GM03348 (cell line): ENCODE measurements at regions not wholly inside any gene's neighbourhood (a gene's known extent, or its start where the extent isn't known, plus 50 kb on each side); places are given as distances from the start of the nearest gene placed in this dataset.

Experiments
- DNase-seq: peaks from one replicate; pipeline ENCODE4 v3.0.0; 2012; ENCODE audit warnings: low spot score

DNA sequence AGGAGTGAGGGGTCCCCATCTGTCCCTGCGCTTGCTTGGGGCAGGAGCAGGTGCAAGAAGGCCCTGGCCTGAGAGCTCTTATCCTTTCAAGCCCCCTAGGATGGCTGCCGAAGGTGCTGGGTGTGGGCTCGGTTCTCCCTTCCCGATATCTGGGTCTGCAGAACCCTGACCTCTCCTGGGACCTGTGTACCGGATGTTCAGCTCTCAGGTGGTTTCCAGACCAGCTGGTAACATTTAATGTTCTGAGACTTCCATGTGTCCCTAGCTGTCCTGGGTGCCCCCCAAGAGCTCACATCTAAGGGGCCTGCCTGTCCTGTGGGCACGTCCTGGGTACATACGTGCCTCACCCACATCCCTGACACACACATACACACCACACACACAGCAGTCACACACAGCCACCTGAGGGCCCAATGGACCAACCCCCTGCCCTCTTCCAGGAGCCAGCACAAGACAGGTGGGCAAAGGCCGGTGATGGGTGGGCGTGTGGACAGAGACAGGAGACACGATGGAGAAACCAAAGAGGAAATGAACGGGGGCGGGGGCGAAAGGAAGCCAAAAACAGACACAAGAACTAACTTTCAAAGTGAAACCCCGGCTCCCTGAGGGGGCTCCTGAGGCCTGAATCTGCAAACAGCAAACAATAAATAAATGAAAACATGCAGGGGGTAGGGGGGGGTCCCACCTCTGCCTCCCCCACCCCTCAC, 124.3 kb downstream of the PTPRS start:
- no peak for DNase-seq

DNA sequence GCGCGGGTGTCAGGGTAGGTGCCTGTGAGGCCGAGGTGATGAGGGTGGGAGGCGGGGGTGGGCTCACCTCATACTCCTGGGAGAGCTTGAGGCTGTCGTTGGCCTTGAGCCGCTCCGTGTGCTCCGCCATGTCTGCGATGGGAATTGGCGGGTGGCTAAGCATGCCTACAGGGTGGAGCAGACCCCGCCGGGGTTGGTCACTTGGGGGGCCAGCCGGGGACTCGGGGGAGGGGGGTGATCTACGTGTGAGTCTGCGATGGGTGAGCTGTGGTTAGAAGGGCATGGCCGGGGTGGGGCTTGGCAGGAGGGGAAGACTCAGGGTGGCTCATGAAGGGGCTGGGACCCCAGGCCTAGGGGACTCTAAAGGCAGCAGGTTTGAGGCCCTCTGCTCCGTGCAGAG, 125.2 kb downstream of the PTPRS start:
- no peak for DNase-seq

DNA sequence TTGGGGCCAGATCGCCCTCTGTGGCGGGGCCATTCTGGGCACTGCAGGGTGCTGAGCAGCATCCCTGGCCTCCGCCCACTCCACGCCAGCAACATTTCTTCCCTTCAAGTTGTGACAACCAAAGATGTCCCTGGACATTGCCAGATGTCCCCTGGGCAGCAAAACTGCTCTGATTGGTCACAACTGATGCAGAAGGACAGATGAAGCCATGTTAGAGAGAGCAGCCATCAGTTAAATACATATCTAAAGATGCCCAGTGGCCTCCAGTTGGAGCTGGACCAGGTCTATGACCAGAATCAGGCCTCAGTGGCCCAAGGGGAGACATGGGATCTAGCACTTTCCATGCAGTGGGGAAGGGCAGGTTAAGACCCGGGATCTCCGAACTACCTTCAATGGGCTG, 125.7 kb downstream of the PTPRS start:
- DNase-seq = no peak

DNA sequence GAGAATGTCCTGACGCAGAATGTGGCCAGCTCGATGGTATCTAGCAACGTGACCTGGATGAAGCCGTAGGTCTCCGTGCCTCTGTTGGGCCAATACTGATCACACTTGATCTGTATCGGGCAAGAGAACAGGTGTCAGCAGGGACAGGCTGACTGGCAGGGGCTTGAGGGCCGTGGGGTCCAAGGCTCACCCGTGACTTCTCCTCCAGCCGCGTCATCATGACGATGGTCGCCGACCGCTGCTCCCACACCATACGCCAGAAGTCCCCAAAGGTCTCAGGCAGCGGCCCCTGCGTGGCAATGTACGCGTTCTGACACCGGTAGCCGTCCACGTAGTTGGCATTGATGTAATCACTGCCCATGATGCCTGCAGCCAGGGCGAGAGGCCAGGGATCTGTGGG, 126.2 kb downstream of the PTPRS start:
- DNase-seq = no peak

DNA sequence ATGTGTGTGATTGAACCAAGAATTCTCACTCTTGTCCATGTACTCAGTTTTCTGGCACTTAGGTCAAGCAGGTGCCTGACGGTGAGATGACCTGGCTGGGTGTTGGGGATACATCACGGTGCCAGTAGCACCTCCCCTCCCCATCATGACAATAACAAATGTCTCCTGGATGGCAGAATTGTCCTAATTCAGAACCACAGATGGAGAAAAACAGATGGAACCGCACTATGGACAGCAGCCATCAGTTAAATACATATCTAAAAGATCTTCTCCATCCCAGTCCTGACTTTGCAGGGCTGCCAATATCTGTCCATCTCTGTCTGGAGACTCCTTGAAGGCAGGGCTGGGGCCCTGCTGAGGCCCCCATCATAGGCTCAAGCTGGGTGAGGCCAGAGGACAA, 126.9 kb downstream of the PTPRS start:
- DNase-seq = no peak

DNA sequence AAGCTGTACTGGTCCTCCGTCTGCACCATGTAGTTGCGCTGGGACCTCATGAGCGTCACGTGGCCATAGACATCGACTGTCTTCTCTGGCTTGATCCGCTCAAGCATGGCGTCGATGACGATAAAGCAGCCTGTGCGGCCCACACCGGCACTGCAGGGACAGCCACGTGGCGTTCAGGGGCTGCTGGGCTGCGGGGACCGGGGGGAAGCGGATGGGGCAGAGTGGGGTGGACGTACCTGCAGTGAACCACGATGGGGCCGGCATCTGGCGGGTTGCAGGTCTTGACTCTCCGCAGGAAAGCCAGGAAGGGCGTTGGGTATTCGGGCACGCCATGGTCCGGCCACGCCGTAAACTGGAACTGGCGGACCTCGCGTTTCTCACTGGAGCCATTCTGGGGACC, 128.5 kb downstream of the PTPRS start:
- DNase-seq = no peak

DNA sequence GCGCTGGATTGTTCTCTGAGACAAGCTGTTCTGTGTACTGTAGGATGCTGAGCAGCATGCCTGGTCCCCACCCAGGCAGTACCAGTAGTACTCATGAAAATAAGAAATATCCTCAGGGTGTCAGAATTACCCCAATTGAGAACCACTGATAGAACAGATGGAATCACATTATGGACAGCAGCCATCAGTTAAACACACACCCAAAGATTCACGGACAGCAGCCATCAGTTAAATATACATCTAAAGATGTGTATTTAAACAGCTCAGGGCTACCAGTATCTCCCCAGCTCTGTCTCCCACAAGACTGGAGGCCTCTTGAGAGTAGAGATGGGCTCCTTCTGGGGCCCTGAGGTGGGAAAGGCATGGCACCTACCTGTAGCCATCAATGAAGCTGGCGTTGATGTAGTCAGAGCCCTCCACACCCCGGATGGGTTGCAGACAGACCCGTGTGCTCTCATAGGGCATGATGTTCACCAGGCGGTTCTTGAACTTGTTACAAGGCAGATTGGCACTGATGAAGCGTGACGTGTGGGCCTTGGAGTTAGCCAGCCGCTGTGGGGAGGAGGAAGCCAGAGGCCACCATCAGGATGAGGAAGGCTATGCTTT, 129.3 kb downstream of the PTPRS start:
- no peak for DNase-seq

DNA sequence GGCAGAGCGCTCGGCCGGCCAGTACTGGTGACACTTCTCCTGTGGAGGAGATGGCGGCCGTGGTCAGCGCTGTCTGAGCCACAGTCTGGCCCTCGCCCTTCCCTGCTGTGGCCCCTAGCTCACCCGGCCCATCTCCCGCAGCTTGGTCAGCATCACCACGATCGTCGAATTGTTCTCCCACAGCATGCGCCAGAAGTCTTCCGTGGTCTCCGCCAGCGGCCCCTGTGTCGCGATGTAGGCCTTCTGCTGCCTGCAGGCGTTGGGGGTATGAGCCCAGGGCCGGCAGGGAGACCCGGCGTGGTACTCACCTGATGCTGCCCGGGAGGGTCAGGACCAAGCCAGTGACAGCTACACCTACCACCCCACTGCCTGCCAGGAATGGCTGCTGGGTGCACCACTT, 130.1 kb downstream of the PTPRS start:
- DNase-seq = no peak

DNA sequence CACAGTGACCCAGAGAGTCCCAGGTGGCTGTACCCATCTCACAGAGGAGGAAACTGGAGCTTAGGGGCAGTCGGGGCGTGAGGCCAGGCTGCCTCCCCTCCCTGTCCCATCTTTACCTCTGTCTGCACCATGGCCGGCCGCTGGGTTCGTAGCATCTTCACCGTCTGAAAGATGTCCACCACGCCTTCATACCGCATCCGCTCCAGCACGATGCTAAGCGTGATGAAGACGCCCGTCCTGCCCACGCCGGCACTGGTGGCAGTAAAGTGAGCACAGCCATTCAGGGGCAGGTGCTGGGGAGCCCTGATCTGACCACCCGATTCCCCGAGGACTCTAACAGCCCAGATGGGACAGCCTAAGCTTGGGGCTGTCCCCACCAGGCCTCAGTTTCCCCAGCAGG, 132.8 kb downstream of the PTPRS start:
- no peak for DNase-seq

DNA sequence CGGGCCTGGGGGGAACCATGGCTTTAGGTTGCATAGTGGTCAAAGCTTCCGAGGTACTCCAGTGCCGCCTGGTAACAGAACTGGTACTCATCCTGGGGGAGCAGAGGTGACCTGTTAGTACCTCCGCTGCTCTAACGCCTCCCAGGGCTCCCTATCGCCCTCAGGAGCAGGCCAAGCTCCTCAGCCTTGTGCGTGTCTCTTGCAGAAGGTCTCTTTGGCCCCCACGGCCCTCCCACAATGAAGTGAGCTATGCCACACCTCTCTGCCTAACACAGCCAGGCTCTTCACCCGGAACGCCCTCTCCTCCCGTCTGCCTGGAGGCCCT, 133.9 kb downstream of the PTPRS start:
- no peak for DNase-seq

DNA sequence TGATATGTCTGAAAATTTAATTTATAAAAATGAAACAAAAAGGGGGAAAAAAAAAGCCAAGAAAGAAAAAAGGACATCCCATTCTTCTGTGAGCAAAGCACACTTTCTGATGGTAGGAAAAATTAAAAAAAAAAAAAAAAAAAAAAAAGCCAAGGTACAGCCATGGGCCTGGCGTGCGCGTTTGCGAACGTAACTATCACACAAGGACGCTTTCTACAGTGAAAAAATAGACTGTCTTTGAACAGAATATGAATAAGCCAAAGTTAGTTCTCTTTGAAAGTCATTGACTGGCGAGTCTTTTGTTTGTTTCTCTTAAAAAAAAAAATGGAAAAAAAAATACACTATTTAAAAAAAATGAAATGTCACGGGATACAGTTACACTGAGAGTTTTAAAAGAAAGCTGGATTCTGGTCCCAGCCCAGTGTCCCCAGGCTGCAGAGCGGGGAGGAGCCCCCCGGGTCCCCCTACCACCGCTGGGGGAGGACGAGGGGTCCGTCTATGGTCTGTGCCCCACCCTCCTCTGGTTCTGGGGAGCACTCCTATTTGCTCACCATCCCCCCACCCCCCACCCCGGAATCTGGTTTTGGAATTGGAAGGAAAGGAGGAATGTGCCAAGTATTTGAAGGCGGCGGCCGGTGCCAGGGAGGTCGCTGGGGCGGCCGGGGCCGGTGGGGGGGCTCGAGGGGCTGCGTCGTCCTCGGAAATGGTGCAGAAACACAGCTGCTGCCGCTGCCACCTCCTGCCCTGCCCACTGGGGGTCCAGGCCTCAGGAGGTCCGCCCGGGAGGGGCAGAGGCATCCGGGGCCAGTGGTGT, 134.5 kb downstream of the PTPRS start:
- peak; percentile 60 for DNase-seq

DNA sequence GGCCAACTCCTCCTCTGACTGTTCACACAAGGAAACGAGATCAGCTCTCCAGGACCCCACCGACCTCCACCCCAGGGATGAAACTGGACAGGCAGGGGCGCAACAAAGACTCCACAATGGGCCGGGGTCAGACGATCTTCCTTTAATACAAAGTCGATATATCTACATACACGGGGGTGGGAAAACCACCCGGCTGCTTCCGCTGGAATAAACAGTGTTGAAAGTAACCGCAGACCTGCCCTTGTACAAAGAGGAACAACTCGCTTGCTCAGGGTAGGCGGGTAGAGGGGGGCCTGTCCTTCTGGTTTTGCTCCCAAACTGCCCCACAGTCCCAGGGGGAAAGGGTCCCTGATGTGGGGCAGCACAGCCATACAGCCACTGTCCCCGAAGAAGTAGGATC, 135.2 kb downstream of the PTPRS start:
- no peak for DNase-seq

DNA sequence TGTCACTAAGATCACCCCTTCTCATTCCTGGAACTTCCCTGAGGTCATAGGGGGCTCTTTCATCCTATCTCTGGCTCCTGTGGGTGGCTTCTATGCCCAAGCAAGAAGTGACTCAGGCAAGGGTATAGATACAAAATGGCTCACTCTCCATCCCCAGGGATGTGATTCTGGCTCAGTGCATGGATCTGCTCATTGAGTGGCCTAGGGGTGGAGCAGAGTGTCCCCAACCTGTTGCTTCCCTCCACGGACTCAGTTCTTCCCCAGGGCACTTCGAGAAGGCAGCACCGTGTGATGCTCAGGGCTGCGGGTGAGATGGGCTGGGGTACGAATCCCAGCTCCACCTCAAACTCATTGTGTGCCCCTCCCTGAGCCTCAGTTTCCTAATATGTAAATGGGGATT, 136.4 kb downstream of the PTPRS start:
- no peak for DNase-seq
